Medulla oblongata (tissue), 1 donor: ENCODE measurements at regions not wholly inside any gene's neighbourhood (a gene's known extent, or its start where the extent isn't known, plus 50 kb on each side); places are given as distances from the start of the nearest gene placed in this dataset.
"Not testable (repeated sequence)": the region's sequence is repeated elsewhere in the genome, so short reads cannot be mapped to it uniquely, and the experiment has no call there.

Source experiments
- DNase-seq: peaks from one replicate; pipeline ENCODE4 v3.0.0-alpha.2; 2015; ENCODE audit errors: extremely low spot score

GRCh38 chr5:15023266-15023665 lies 151.7 kb upstream of the ANKH start:
- DNase-seq = no peak

GRCh38 chr5:15021266-15022046 lies 149.9 kb upstream of the ANKH start:
- DNase-seq = no peak

- DNase-seq = no peak
These were observed 149.2 kb upstream of the ANKH start for GRCh38 chr5:15020736-15021135.

GRCh38 chr5:15014809-15015208 lies 143.2 kb upstream of the ANKH start:
- no peak for DNase-seq

- peak; percentile 89 for DNase-seq
These were observed 142.3 kb upstream of the ANKH start for GRCh38 chr5:15013654-15014463.

GRCh38 chr5:15012061-15012460 lies 140.5 kb upstream of the ANKH start:
- DNase-seq = no peak

GRCh38 chr5:15010936-15011335 lies 139.4 kb upstream of the ANKH start:
- DNase-seq = no peak

GRCh38 chr5:15009420-15009819 lies 137.8 kb upstream of the ANKH start:
- no peak for DNase-seq

- no peak for DNase-seq
These were observed 137.3 kb upstream of the ANKH start for GRCh38 chr5:15008921-15009320.

- peak; percentile 48 for DNase-seq
These were observed 136.9 kb upstream of the ANKH start for GRCh38 chr5:15008476-15008875.

- no peak for DNase-seq
These were observed 136.1 kb upstream of the ANKH start for GRCh38 chr5:15007646-15008045.

GRCh38 chr5:15004506-15004905 lies 132.9 kb upstream of the ANKH start:
- no peak for DNase-seq

GRCh38 chr5:15003511-15003920 lies 131.9 kb upstream of the ANKH start:
- DNase-seq = peak; percentile 90

GRCh38 chr5:15002791-15003190 lies 131.2 kb upstream of the ANKH start:
- no peak for DNase-seq

GRCh38 chr5:15002173-15002572 lies 130.6 kb upstream of the ANKH start:
- no peak for DNase-seq

- DNase-seq = peak; percentile 60
These were observed 129.9 kb upstream of the ANKH start for GRCh38 chr5:15001517-15001916.

- DNase-seq = peak; percentile 83
These were observed 126.9 kb upstream of the ANKH start for GRCh38 chr5:14998491-14998890.

GRCh38 chr5:14996997-14997396 lies 125.4 kb upstream of the ANKH start:
- DNase-seq = no peak

GRCh38 chr5:14995229-14995628 lies 123.7 kb upstream of the ANKH start:
- no peak for DNase-seq

- DNase-seq = not testable (repeated sequence)
These were observed 122.0 kb upstream of the ANKH start for GRCh38 chr5:14993459-14994133.

- peak; percentile 51 for DNase-seq
These were observed 121.3 kb upstream of the ANKH start for GRCh38 chr5:14992751-14993458.

- no peak for DNase-seq
These were observed 116.6 kb upstream of the ANKH start for GRCh38 chr5:14988223-14988622.
